Tibial nerve (tissue), 4 donors: ENCODE measurements at regions not wholly inside any gene's neighbourhood (a gene's known extent, or its start where the extent isn't known, plus 50 kb on each side); places are given as distances from the start of the nearest gene placed in this dataset.

ENCODE experiments used
- DNase-seq, 2 donors: peaks; one replicate each; pipeline ENCODE4 v3.0.0-alpha.2; 2019; ENCODE audit warnings: low spot score in 2 of 2
- H3K27ac ChIP-seq, 4 donors: fragments of 200-600 bp; sonication (generic) in 3 of 4; one replicate each; pipeline ENCODE4 v1.5.1; 2017 to 2019; ENCODE audit warnings: mild to moderate bottlenecking in 1 of 4
- H3K27me3 ChIP-seq, 2 donors: fragments of 200-600 bp; sonication (generic) in 1 of 2; one replicate each; pipeline versions ENCODE4 v1.5.1 to v1.6.0; 2017 to 2019
- H3K36me3 ChIP-seq, 3 donors: fragments of 200-600 bp; sonication (generic); one replicate each; pipeline ENCODE4 v1.5.1; 2018 to 2019
- H3K4me1 ChIP-seq, 4 donors: fragments of 200-600 bp; sonication (generic) in 3 of 4; one replicate each; pipeline ENCODE4 v1.5.1; 2017 to 2019
- H3K4me3 ChIP-seq, 4 donors: fragments of 200-600 bp; sonication (generic) in 3 of 4; one replicate each; pipeline ENCODE4 v1.5.1; 2017 to 2019; ENCODE audit warnings: mild to moderate bottlenecking in 1 of 4, moderate library complexity in 1 of 4
- H3K9me3 ChIP-seq, 4 donors: fragments of 200-600 bp; sonication (generic) in 3 of 4; one replicate each; pipeline ENCODE4 v1.5.1; 2017 to 2019
- EP300 ChIP-seq, 2 donors: sonication (generic); formaldehyde crosslinking; IDR thresholded peaks; one replicate each; pipeline ENCODE4 v1.6.1; 2017; ENCODE audit warnings: antibody characterized with exemption in 2 of 2, mild to moderate bottlenecking in 1 of 2
- POLR2A ChIP-seq, 2 donors: fragments of 450-650 bp; IDR thresholded peaks; one replicate each; pipeline ENCODE4 v1.6.1; 2017; ENCODE audit warnings: antibody characterized with exemption in 2 of 2, mild to moderate bottlenecking in 2 of 2, moderate library complexity in 2 of 2
- WGBS, 2 donors: methylation state at CpG; one replicate each; pipeline ENCODE4 v1.1.5; 2018; 5-methylcytosine and 5-hydroxymethylcytosine counted together
- TF ChIP-seq, protein P1 (sequence below), 5 experiments: fragments of 200-600 bp in 3 of 5; fragments of 450-650 bp in 2 of 5; sonication (generic) in 3 of 5; IDR thresholded peaks; one replicate each; pipeline ENCODE4 v1.5.1; 2016 to 2019; ENCODE audit warnings: antibody characterized with exemption in 5 of 5, mild to moderate bottlenecking in 3 of 5, moderate library complexity in 2 of 5

DNA sequence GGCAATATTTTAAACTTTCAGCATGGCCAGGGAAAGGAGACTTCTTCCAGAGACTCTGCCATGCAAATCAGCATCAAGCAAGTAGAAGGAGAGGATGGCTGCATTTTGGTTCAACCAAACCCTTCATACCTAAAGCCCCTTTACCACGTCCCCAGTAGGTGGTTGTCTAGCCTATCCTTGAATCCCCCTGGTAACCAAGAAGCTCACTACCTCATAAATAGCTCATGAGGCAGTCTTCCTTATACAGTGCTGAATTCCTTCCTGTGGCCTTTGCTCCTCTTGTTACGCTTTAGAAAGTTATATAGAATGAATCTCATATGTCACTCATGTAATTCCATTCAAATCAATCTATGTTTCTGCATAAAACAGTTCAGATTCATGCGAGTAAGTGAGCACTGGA lies 289.5 kb upstream of the SLC30A5 start:
- 80 to 88% methylated on average over 3 of the region's 3 CpGs for WGBS, 2 donors
- no peak overlapping the region for H3K27ac ChIP-seq
- H3K4me1 ChIP-seq: no peaks in the 10 kb centered on the region
- no peak overlapping the region for H3K4me3 ChIP-seq
- H3K27me3 ChIP-seq: no peaks in the 10 kb centered on the region
- TF ChIP-seq, protein P1, sequence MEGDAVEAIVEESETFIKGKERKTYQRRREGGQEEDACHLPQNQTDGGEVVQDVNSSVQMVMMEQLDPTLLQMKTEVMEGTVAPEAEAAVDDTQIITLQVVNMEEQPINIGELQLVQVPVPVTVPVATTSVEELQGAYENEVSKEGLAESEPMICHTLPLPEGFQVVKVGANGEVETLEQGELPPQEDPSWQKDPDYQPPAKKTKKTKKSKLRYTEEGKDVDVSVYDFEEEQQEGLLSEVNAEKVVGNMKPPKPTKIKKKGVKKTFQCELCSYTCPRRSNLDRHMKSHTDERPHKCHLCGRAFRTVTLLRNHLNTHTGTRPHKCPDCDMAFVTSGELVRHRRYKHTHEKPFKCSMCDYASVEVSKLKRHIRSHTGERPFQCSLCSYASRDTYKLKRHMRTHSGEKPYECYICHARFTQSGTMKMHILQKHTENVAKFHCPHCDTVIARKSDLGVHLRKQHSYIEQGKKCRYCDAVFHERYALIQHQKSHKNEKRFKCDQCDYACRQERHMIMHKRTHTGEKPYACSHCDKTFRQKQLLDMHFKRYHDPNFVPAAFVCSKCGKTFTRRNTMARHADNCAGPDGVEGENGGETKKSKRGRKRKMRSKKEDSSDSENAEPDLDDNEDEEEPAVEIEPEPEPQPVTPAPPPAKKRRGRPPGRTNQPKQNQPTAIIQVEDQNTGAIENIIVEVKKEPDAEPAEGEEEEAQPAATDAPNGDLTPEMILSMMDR (IDR thresholded peaks at IDR 0.05): no peak
- TF ChIP-seq POLR2A (IDR thresholded peaks at IDR 0.05) (no peak), EP300 (IDR thresholded peaks at IDR 0.05) (no peak)
- H3K36me3 ChIP-seq: no peaks in the 10 kb centered on the region
- peaks cover 0 to 16% (median 0%) of the 10 kb centered on the region in 4 donors for H3K9me3 ChIP-seq
- no peak for DNase-seq

DNA sequence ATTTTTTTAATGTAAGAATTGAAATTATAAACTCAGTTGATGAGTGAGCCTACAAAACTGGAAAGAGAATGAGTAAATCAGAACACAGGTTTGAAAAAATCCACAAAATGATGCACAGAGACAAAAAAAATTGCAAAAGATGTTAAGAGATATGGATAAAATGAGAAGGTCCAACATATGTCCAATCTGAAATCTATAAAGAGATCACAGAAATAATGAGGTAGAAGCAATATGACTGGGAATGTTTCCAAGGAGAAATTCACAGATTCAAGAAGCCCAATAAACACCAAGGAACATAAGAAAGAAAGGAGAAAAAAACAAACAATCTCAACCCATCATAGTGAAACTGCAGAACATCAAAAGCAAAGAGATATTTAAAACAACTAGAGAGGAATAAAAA lies 288.4 kb upstream of the SLC30A5 start:
- no peaks in the 10 kb centered on the region for H3K4me1 ChIP-seq
- no peaks in the 10 kb centered on the region for H3K36me3 ChIP-seq
- H3K4me3 ChIP-seq: no peak overlapping the region
- DNase-seq: no peak
- no peak overlapping the region for H3K27ac ChIP-seq
- H3K27me3 ChIP-seq: no peaks in the 10 kb centered on the region
- TF ChIP-seq EP300 (IDR thresholded peaks at IDR 0.05) (no peak), POLR2A (IDR thresholded peaks at IDR 0.05) (no peak)
- TF ChIP-seq, protein P1 (IDR thresholded peaks at IDR 0.05): no peak
- H3K9me3 ChIP-seq: peaks cover 0 to 16% (median 0%) of the 10 kb centered on the region in 4 donors

DNA sequence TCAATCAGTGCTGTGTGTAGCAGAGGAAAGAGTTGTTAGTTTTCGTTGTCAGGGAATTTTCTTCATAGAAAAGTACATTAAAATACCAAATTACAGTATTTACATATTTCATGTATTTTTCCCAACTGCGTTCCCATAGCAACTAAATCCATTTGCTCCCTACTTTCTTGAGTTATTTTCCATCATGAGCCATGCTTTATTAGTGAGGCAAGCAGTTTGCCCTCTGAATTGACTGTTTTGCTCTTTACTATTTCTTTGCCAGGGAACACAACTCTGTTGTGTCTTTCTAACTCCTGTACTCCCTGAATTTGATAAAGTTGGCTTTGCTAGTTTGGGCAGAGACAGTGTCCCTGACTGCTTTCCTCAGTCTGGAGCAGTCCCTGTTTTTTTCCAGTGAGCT lies 276.2 kb upstream of the SLC30A5 start:
- TF ChIP-seq EP300 (IDR thresholded peaks at IDR 0.05): no peak
- TF ChIP-seq, protein P1 (IDR thresholded peaks at IDR 0.05): no peak
- TF ChIP-seq POLR2A (IDR thresholded peaks at IDR 0.05): no peak
- Histone ChIP-seq H3K4me1 (no peaks in the 10 kb centered on the region), H3K36me3 (no peaks in the 10 kb centered on the region), H3K4me3 (no peak overlapping the region), H3K27ac (no peak overlapping the region), H3K27me3 (no peaks in the 10 kb centered on the region), H3K9me3 (peaks cover 0 to 3% (median 0%) of the 10 kb centered on the region in 4 donors)
- no peak for DNase-seq
- WGBS, 2 donors: 71 to 72% methylated on average over 2 of the region's 2 CpGs

GRCh38 chr5:68818057-68818695 lies 275.6 kb upstream of the SLC30A5 start:
- TF ChIP-seq, protein P1 (IDR thresholded peaks at IDR 0.05): no peak
- no peak for TF ChIP-seq EP300 (IDR thresholded peaks at IDR 0.05)
- TF ChIP-seq POLR2A (IDR thresholded peaks at IDR 0.05): no peak
- DNase-seq: no peak
- H3K4me1 ChIP-seq: no peaks in the 10 kb centered on the region
- peaks cover 0 to 3% (median 0%) of the 10 kb centered on the region in 4 donors for H3K9me3 ChIP-seq
- no peaks in the 10 kb centered on the region for H3K36me3 ChIP-seq
- H3K4me3 ChIP-seq: no peak overlapping the region
- no peaks in the 10 kb centered on the region for H3K27me3 ChIP-seq
- WGBS, 2 donors: 58 to 62% methylated on average over 11 of the region's 11 CpGs
- no peak overlapping the region for H3K27ac ChIP-seq

DNA sequence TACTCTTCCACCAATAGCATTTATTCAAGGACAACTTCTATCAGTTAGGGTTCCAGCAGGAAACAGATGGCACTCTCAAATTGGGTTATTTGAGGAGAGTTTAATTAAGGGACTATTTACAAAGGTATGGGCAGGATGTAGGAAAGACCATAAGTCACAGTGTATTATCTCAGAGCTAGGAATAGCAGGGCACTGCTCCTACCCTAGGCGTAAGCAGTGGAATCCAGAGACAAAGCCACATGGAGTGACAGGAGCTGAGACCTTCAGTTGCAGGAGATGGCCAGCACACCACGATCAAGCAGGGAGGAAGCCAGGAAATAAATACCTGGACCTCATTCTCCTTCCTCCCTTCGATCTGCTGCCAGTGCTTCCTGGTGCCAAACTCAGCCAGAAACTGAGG lies 274.9 kb upstream of the SLC30A5 start:
- H3K36me3 ChIP-seq: no peaks in the 10 kb centered on the region

More for the DNA sequence above, 274.9 kb upstream of the SLC30A5 start:
- peaks cover 0 to 3% (median 0%) of the 10 kb centered on the region in 4 donors for H3K9me3 ChIP-seq
- H3K4me3 ChIP-seq: no peak overlapping the region
- no peak overlapping the region for H3K27ac ChIP-seq
- H3K27me3 ChIP-seq: no peaks in the 10 kb centered on the region
- H3K4me1 ChIP-seq: no peaks in the 10 kb centered on the region
- 82 to 90% methylated on average over 3 of the region's 3 CpGs for WGBS, 2 donors
- DNase-seq: no peak
- TF ChIP-seq, protein P1 (IDR thresholded peaks at IDR 0.05): no peak
- no peak for TF ChIP-seq EP300 (IDR thresholded peaks at IDR 0.05)
- TF ChIP-seq POLR2A (IDR thresholded peaks at IDR 0.05): no peak
